ENCODE measurements at regions not wholly inside any gene's neighbourhood (a gene's known extent, or its start where the extent isn't known, plus 50 kb on each side); places are given as distances from the start of the nearest gene placed in this dataset.

GRCh38 chr3:107251819-107252218, 125.4 kb upstream of the CCDC54 start:
- TF ChIP-seq CTCF (IDR thresholded peaks at IDR 0.05; ENCODE audit: low read depth, low read length, missing input control) (no peak), YY1 (IDR thresholded peaks at IDR 0.05) (no peak), MAX (IDR thresholded peaks at IDR 0.05) (no peak), JUND (IDR thresholded peaks at IDR 0.05) (no peak), ATF3 (IDR thresholded peaks at IDR 0.05) (no peak), REST (IDR thresholded peaks at IDR 0.05) (no peak), ZBTB33 (IDR thresholded peaks at IDR 0.05) (no peak), RAD21 (IDR thresholded peaks at IDR 0.05) (no peak), GABPA (IDR thresholded peaks at IDR 0.05 in 1 of 2, conservative IDR thresholded peaks at IDR 0.05 in 1 of 2) (no peak)

Measured in liver (tissue), 3 donors.